ENCODE measurements at regions not wholly inside any gene's neighbourhood (a gene's known extent, or its start where the extent isn't known, plus 50 kb on each side); places are given as distances from the start of the nearest gene placed in this dataset.

DNA sequence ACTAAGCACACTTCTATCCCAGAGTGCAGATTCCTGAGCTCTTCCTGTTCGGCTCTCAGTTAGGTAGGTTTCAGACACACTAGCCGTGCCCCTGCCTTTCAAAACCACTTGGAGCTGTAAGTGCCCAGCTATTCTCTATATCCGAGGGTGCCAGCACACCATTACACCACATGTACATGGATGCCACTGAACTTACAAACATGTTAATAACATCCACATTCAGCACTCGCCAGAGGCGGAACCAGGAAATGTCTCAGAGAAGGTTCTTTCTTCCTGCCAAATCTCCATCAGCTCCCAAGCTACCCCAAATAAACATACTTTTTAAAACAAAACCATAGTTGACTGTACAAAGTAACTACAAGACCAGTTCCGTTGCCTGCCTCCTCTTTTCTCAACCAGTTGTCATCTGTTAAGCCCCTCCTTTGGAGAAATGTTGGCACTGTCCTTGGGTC, 78.4 kb upstream of the CTTNBP2NL start:
- DNase-seq = peak in 1 of 2 donors; percentile 28

DNA sequence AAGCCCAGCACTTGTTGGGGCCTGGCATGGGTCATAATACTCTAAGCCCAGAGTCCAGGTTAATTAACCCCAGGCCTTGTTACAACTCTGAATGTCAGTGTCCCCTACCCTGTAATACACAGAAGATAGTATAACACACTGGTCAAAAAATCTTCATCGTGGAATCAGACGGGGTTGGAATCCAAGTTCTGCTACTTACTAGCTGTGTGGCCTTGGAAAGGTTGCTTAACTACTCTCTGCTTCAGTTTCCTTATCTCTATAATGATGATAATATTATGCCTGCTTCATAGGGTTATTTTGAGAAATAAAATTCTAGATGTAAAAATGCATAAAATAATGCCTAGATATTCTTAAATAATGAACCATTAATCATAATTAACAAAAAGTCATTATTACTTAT, 77.8 kb upstream of the CTTNBP2NL start:
- DNase-seq = no peak

DNA sequence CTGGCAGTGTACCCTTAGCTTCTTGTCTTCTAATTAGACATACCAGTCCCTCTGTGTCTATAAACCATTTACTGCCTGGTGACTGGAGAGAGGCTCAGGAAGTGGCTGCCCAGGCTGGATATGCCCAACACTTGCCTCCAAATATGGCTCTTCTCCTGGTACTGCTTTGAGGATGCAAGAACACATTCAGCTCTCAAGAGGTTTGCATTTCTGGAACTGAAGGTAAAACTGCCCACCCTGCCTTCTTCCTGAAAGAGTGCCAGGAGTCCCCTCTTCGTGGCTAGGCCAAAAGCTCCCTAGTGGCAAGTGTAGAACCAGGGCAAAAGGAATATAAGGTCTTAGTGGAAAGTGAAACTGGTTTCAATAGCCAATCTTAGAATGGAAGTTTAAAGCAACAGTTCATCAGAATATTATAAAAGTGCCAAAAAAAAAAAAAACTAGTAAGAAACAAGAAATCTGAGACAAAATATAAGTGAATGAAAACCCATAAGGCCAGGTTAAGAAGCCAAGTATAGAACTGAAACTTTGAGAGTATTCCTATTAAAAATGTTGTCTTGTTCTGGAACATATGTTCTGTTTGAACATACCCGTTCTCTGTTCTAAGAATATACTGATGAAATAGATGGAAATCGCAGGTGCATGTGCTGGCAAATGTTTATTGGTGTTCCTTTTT, 77.2 kb upstream of the CTTNBP2NL start:
- no peak for DNase-seq

DNA sequence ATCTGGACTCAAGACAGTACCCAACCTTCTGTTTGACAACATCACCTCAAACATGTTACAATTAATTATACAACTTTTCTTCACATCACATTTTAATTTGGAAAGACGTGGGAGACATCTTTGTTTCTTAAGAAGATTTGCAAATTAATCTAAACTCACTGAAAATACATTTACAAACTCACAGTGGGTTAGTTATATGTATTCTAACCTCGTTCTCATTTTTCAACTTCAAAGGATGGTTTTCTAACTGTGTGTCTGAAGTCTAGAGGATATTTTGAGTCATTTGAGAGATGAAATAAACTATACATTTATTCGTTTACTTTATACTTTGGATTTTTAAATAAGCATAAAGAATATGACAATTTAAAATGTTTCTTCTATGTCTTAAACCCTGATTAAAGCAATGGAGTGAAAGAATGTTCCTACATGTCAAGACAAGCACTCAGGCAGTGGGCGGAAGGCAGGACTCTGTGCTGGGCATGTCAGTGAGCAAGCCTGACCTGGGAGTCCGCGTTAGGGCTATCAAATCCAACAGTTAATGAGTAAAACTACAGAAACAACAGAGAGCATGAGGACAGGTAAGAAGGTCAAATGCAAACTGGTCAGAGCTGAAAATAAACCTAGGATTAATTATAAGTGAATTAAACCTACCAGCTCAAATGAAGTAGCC, 76.5 kb upstream of the CTTNBP2NL start:
- no peak for DNase-seq

DNA sequence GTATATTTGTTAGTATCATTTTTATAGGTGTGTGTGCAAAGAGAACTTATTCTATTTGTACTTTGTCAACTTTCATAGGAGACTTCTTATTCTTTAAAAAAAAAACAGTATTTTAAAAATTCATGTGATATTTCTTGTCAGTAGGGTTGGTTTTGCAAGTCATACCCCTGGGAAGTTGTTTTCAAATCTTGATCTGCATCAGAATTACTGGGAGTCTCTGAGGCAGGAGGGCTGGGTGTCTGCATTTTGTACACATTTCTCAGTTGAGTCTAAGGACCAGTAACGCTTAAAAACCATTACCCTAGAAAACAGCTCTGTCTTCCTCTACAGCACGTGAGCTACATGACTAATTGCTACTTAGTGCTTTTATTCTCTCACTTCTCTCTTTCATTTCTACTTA, 76.0 kb upstream of the CTTNBP2NL start:
- DNase-seq = no peak

DNA sequence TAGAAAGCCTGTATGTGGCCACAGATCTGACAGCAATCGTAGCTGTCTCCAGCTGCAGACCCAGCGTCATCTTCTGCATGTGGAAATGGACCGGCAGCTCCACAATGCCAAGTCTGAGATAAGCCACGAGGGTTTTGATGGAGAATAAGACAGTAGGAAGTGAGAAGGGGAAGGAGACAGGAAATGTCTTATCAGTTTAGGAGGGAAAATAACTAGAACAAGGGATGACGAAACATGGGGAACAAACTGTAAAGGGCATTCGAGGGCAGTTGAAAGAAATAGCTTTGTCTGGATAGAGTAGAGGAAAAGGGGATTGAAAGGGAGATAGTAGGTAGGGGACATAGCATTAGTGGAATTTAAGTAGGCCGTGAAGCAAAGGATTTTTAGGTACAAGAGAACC, 74.0 kb upstream of the CTTNBP2NL start:
- no peak for DNase-seq

DNA sequence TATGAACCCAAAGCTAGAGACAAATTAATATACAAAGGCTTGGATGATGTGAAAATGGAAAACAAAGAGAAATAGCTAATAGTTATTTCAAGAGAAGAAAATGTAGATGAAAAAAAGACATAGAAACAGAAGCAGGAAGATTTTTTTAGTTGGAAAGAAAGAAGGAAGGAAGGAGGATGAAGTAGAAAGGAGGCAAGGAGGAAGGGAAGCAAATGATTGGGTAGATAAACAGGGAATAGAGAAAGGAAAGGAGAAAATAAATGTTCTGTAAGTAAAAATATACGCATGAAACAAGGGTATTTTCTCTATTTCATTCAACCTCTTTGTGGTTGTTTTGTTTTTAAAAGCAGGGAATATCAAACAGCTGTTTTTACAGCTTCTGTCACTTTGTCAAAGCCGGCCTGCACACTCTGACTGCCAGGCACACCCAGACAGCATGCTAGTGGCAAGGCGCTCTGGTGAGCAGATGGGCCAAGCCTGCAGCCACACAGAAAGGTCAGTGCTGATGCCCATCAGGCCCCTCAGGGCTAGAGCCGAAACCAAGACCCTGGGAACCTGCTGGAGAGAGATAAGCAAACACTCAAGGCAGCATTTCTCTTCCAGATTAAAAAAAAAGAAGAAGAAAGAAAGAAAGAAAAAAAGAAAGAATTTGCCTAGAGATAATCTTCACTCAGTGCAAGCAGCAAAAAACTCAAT, 72.9 kb upstream of the CTTNBP2NL start:
- DNase-seq = no peak

DNA sequence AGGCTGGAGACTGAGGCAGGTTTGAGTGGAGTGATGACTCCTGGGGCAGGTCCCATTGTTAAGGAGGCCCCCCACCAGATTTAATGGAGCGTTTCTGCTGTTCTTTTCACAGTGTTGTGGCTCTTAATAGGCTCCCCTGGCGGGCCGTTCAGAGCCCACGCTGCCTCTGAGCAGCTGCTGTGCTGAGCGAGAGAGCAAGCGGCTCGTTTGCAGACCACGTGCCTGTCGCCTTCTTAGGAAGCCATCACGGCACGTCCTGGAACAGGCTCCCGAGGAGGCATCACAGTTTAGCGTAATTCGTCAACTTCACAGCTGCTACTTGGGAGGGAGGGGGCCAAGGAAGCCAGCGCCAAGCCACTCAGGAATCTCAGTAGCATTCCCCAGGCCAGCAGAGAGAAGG, 70.5 kb upstream of the CTTNBP2NL start:
- DNase-seq = peak; percentile 20 to 25

DNA sequence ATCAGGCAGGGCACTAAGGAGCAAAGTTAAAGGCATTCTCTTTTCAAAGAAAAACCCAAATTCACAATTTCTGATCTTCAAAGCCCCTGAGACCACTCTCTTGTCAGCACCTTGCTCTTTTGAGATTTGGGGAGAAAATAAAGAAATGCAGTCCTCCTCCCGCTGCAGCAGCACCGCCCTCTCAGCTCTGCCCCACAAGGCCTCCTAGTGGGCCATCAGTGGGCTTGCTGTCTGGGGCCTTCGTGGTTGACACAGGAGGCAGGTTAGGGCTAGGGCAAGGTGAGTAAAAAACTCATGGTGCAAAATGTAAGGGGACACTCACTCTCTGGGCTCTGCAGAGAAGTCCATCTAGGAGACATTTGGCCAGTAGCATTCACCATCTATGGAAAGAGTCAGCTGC, 67.4 kb upstream of the CTTNBP2NL start:
- DNase-seq = no peak

DNA sequence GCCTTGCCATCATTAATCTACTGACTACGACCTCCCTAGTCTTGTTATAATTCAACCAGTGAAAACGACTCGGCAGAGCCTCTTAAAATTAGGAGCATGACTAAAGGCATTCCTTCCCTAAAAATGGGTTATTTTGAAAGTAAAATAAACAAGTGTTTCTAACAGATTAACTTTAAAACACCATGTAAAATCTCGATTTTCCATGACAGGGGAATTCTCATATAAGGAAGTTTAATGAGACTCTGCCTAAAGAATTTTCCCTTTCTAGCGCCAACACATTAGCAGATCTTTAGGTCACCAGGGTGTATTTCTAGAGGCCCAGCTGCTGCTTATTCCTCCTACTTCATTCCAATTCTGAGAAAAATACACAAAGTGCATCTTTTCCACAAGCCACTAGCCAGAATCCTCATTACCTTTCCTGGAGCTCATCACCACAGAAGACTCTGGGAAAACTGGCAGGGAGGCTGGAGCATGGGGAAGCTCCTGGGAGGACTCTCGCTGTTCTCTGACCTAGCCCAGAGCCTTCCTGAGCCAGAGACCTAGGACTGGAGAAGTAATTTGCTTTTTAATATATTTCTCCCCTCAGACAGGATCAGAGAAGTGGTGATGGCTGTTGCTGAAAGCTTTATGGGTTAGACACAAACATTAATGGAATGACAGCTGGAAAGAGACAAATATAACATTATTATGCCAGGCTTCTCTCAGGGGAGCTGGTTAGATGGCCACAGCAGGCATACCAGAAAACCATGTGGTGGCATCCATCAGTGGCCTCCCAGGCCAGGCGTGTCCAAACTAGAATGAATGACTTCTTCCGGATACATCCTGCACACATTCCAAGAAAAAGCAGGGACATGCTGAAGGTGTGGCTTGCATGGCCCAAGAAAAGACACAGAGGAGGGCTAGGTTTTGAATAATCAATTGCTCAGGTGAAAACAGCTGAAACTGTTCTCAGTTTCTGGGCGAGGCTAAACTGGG, 63.6 kb upstream of the CTTNBP2NL start:
- DNase-seq = no peak

DNA sequence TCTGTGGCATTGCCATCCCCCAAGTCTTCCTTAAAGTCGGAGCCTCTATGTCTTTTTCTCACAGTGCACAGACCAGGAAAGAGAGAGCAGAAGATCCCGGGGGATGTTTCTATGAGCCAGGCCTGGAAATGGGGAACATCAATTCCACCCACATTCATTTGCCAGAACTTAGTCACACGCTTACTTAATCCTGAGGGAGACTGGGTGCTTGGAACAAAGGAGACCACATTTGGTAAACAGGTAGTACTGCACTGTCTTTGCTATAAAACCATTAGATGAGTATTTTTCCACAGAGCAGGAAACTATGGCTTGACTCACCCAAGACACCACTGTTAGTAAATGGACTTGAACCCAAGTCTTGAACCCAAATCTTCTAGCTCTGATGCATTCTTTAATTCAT, 60.7 kb upstream of the CTTNBP2NL start:
- DNase-seq = no peak

DNA sequence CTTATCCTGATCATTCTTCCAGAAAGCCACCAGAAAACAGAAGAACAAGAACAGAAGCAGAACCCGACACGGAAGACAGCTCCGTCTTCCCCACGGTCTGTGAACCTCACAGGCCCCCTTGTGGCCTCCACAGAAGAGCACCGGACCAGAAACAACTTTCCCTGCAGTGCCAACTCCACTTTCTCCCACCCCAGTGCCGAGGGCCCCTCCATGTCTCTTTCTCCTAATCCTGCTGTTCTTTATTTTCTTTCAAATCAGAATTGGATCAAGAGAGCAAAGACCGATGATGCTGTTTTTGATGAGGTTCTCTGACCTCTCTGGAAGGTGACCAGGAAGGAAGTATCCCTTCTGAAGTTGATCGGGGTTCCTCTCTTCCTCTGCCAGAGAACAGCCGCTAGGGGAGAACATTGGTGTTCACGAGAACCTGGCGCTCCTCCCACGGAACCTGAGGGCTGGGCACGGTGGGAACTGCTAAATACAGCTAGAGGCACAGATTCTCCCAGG, 58.9 kb upstream of the CTTNBP2NL start:
- DNase-seq = no peak

DNA sequence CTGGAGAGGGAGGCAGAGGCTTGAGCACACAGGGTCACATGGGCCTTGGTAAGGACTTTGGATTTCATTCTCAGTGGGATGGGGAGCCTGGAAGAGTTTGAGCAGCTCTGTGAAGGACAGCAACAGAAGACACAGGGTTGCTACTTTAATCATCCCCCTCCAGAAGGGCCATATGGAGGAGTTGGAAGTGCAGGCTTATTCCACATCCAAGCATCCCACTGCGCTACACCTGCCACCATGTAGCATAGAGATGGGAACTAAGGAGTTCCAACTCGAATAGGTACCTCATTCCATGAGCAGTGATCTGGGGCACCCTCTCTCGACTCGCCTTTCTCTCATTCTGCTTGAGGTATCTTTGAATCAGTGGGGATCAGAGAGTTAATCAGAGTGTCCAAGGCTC, 54.0 kb upstream of the CTTNBP2NL start:
- DNase-seq = no peak

DNA sequence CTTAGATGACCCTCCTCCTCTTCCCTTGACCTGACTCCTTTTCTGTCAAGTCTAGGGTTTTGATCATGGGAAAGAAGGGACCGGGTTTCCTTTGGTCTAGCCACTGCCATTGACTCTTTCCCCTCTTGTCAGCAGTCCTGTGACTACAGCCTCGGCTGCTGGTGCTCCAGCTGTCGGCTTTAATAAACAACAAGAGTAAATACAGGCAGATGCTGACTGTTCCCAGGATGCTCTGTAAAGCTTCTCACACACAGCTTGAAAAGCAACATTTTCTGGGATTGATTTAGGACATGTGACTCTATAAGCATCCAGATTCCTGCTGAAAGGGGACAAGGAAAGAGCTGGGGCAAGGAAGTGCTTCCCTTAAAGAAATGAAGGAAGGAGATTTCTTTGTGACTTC, 53.5 kb upstream of the CTTNBP2NL start:
- no peak for DNase-seq

DNA sequence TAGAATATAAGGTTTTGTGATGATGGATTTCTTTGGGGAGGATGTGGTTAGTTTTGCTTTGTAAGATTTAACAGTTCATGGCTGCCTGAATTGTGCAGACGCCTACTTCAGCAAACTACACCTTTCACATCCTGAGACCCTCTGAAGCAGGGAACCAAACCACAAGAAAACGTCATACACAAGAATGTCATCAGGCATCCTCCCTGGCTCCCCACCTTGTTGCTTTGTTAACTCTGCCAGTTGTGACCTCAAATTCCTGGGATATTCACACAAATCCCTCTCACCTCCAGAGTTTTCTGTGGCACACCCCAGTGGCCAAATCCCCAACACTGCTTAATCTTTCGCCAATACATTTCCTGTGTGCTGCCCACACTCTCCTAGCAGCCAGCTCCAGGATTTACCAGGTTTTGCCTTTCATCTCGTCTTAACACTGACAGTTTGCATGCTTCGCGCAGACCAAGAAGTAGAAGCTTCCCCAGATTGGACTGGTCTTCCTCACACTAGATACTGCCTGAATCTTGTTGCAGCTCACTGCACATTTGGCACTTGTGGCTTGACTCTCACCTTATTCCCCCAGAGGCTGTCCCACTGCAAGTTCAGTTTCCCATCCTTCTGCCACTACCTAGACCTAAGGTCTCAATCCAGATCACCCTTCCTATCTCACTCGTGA, 51.1 kb upstream of the CTTNBP2NL start:
- DNase-seq = no peak

Data from right lung (tissue), 2 donors.